ENCODE measurements at regions not wholly inside any gene's neighbourhood (a gene's known extent, or its start where the extent isn't known, plus 50 kb on each side); places are given as distances from the start of the nearest gene placed in this dataset.

GRCh38 chr4:125011646-125012045 lies 299.1 kb upstream of the ANKRD50 start:
- TF ChIP-seq POLR2A (IDR thresholded peaks at IDR 0.05; ENCODE audit: low read length): no peak
- TF ChIP-seq GATA1 (IDR thresholded peaks at IDR 0.05; ENCODE audit: low read depth, low read length): no peak

Measured in erythroblast (primary cell).